Small intestine (tissue), 7 donors: ENCODE measurements at regions not wholly inside any gene's neighbourhood (a gene's known extent, or its start where the extent isn't known, plus 50 kb on each side); places are given as distances from the start of the nearest gene placed in this dataset.

Experiments
- DNase-seq, 2 donors: peaks; one replicate each; pipeline versions ENCODE4 v3.0.0 to v3.0.0-alpha.2; 2013
- FAIRE-seq: peaks from 2 replicates; lab custom pipeline; 2012; peaks lifted over from hg19 to GRCh38; lab: Jason Lieb, UNC
- H3K27ac ChIP-seq, 3 donors: one replicate each; pipeline ENCODE4 v1.5.1; 2013; ENCODE audit warnings: low read length in 2 of 3, mild to moderate bottlenecking in 2 of 3, control low read depth in 1 of 3, inconsistent platforms in 1 of 3, low read depth in 1 of 3, moderate library complexity in 1 of 3
- H3K27me3 ChIP-seq, 3 donors: one replicate each; pipeline ENCODE4 v1.6.1; 2013; ENCODE audit warnings: low read length in 3 of 3, inconsistent platforms in 1 of 3; ENCODE audit not compliant: control insufficient read depth in 3 of 3, insufficient read depth in 3 of 3
- H3K36me3 ChIP-seq, 3 donors: one replicate each; pipeline ENCODE4 v1.6.1; 2013; ENCODE audit warnings: low read length in 3 of 3, inconsistent platforms in 1 of 3, low read depth in 1 of 3, mild to moderate bottlenecking in 1 of 3, moderate library complexity in 1 of 3; ENCODE audit not compliant: control insufficient read depth in 3 of 3, insufficient read depth in 2 of 3
- H3K4me1 ChIP-seq, 3 donors: one replicate each; pipeline ENCODE4 v1.6.1; 2013; ENCODE audit warnings: low read length in 2 of 3, inconsistent platforms in 1 of 3, low read depth in 1 of 3, mild to moderate bottlenecking in 1 of 3, moderate library complexity in 1 of 3; ENCODE audit not compliant: control insufficient read depth in 3 of 3, insufficient read depth in 2 of 3
- H3K4me3 ChIP-seq, 3 donors: one replicate each; pipeline ENCODE4 v1.5.1; 2013; ENCODE audit warnings: low read length in 3 of 3, control low read depth in 1 of 3, inconsistent platforms in 1 of 3, low read depth in 1 of 3, mild to moderate bottlenecking in 1 of 3, moderate library complexity in 1 of 3
- H3K9me3 ChIP-seq, 2 donors: one replicate each; pipeline ENCODE4 v1.6.1; 2013; ENCODE audit warnings: low read depth in 1 of 2, low read length in 1 of 2; ENCODE audit not compliant: control insufficient read depth in 2 of 2, insufficient read depth in 1 of 2
- WGBS, 3 donors: extraction: QIAGEN DNeasy Blood & Tissue Kit; methylation state at CpG; one replicate each; pipeline ENCODE4 v1.1.7; 2013; 5-methylcytosine and 5-hydroxymethylcytosine counted together
- donor health status: healthy with polysubstance abuse.
- donor health status: control.
- donor health status: control.
- donor health status: Bipolar disorder and iron deficiency.
- donor health status: healthy.

- Histone ChIP-seq H3K36me3 (no peaks in the 10 kb centered on the region), H3K4me3 (no peak overlapping the region), H3K9me3 (no peaks in the 10 kb centered on the region), H3K27me3 (peaks cover 0 to 3% (median 0%) of the 10 kb centered on the region in 3 donors), H3K27ac (no peak overlapping the region), H3K4me1 (no peaks in the 10 kb centered on the region)
- DNase-seq: no peak
- 63 to 68% (median 68%) methylated on average over 7 of the region's 7 CpGs for WGBS, 3 donors
- no peak for FAIRE-seq
These were observed 90.6 kb downstream of the GP2 start for GRCh38 chr16:20236579-20237289.

- H3K36me3 ChIP-seq: no peaks in the 10 kb centered on the region
- WGBS, 3 donors: 80 to 89% (median 85%) methylated on average over 4 of the region's 4 CpGs
- no peaks in the 10 kb centered on the region for H3K4me1 ChIP-seq
- no peak overlapping the region for H3K27ac ChIP-seq
- no peaks in the 10 kb centered on the region for H3K27me3 ChIP-seq
- DNase-seq (no peak), FAIRE-seq (no peak)
- H3K4me3 ChIP-seq: no peak overlapping the region
- H3K9me3 ChIP-seq: no peaks in the 10 kb centered on the region
These were observed 102.0 kb downstream of the GP2 start for GRCh38 chr16:20225228-20225733.

- Histone ChIP-seq H3K9me3 (no peaks in the 10 kb centered on the region), H3K4me1 (no peaks in the 10 kb centered on the region), H3K4me3 (no peak overlapping the region), H3K27me3 (no peaks in the 10 kb centered on the region), H3K27ac (no peak overlapping the region), H3K36me3 (no peaks in the 10 kb centered on the region)
- DNase-seq (no peak), FAIRE-seq (no peak)
- WGBS, 3 donors: 71 to 74% (median 71%) methylated on average over 6 of the region's 6 CpGs
These were observed 106.1 kb downstream of the GP2 start for GRCh38 chr16:20221208-20221607.

- H3K4me3 ChIP-seq: no peak overlapping the region
- no peaks in the 10 kb centered on the region for H3K27me3 ChIP-seq
- no peaks in the 10 kb centered on the region for H3K9me3 ChIP-seq
- H3K27ac ChIP-seq: no peak overlapping the region
- no peaks in the 10 kb centered on the region for H3K4me1 ChIP-seq
- FAIRE-seq: no peak
- WGBS, 3 donors: 68 to 84% (median 70%) methylated on average over 1 of the region's 1 CpG
- H3K36me3 ChIP-seq: no peaks in the 10 kb centered on the region
- no peak for DNase-seq
These were observed 109.2 kb downstream of the GP2 start for GRCh38 chr16:20218093-20218492.

GRCh38 chr16:20216591-20217217, 110.6 kb downstream of the GP2 start:
- no peaks in the 10 kb centered on the region for H3K27me3 ChIP-seq
- no peak overlapping the region for H3K4me3 ChIP-seq
- no peaks in the 10 kb centered on the region for H3K9me3 ChIP-seq
- H3K36me3 ChIP-seq: no peaks in the 10 kb centered on the region
- no peak overlapping the region for H3K27ac ChIP-seq
- DNase-seq (no peak), FAIRE-seq (no peak)
- no peaks in the 10 kb centered on the region for H3K4me1 ChIP-seq
- WGBS, 3 donors: 64 to 81% (median 69%) methylated on average over 15 of the region's 15 CpGs

GRCh38 chr16:20214401-20214800, 112.9 kb downstream of the GP2 start:
- FAIRE-seq (no peak), DNase-seq (no peak)
- no peaks in the 10 kb centered on the region for H3K4me1 ChIP-seq
- WGBS, 3 donors: 12 to 17% (median 17%) methylated on average over 2 of the region's 2 CpGs
- H3K36me3 ChIP-seq: no peaks in the 10 kb centered on the region
- no peaks in the 10 kb centered on the region for H3K27me3 ChIP-seq
- H3K27ac ChIP-seq: no peak overlapping the region
- no peaks in the 10 kb centered on the region for H3K9me3 ChIP-seq
- H3K4me3 ChIP-seq: no peak overlapping the region

- Histone ChIP-seq H3K4me1 (no peaks in the 10 kb centered on the region), H3K9me3 (no peaks in the 10 kb centered on the region), H3K4me3 (no peak overlapping the region), H3K36me3 (no peaks in the 10 kb centered on the region), H3K27ac (no peak overlapping the region), H3K27me3 (no peaks in the 10 kb centered on the region)
- DNase-seq: no peak
- WGBS, 3 donors: 67 to 82% (median 78%) methylated on average over 6 of the region's 6 CpGs
- FAIRE-seq: no peak
These were observed 124.0 kb downstream of the GP2 start for GRCh38 chr16:20203272-20203671.

GRCh38 chr16:20202747-20203146, 124.6 kb downstream of the GP2 start:
- no peak for FAIRE-seq
- DNase-seq: no peak
- H3K27ac ChIP-seq: no peak overlapping the region
- H3K4me1 ChIP-seq: no peaks in the 10 kb centered on the region
- WGBS, 3 donors: 37 to 70% (median 67%) methylated on average over 3 of the region's 3 CpGs
- H3K4me3 ChIP-seq: no peak overlapping the region
- no peaks in the 10 kb centered on the region for H3K9me3 ChIP-seq
- no peaks in the 10 kb centered on the region for H3K27me3 ChIP-seq
- H3K36me3 ChIP-seq: no peaks in the 10 kb centered on the region
